Suprapubic skin (tissue), 4 donors: ENCODE measurements at regions not wholly inside any gene's neighbourhood (a gene's known extent, or its start where the extent isn't known, plus 50 kb on each side); places are given as distances from the start of the nearest gene placed in this dataset.

Experiments
- POLR2A ChIP-seq, 2 donors: fragments of 450-650 bp; IDR thresholded peaks; one replicate each; pipeline ENCODE4 v1.6.1; 2017; ENCODE audit warnings: antibody characterized with exemption in 2 of 2, mild to moderate bottlenecking in 2 of 2, moderate library complexity in 2 of 2
- POLR2AphosphoS5 ChIP-seq, 3 donors: sonication (generic); formaldehyde crosslinking; IDR thresholded peaks; one replicate each; pipeline ENCODE4 v1.6.1; 2017; ENCODE audit warnings: antibody characterized with exemption in 3 of 3
- TF ChIP-seq, protein P1 (sequence below), 2 donors: fragments of 200-600 bp in 1 of 2; fragments of 450-650 bp in 1 of 2; sonication (generic) in 1 of 2; IDR thresholded peaks; one replicate each; pipeline ENCODE4 v1.5.1; 2016 to 2019; ENCODE audit warnings: antibody characterized with exemption in 2 of 2, mild to moderate bottlenecking in 1 of 2, moderate library complexity in 1 of 2

DNA sequence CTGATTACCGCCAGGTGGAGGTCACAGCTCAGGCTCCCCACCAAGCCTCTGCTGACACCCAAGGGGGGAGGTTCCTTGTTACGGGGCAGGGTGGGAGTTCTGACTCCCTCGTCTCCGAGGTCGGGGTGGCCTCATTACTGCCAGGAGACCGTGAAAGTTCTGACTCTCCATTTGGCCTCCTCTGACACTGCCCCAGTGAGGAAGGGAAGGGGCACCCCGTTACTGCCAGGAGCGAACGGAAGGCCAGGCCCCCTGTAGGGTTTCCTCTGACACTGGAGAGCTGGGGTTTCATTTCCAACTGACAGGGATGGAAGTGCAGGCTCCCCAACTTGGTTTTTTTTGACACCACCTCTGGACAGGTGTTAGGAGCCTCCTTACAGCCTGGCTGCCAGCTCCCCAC lies 138.1 kb upstream of the EEPD1 start:
- TF ChIP-seq, protein P1, sequence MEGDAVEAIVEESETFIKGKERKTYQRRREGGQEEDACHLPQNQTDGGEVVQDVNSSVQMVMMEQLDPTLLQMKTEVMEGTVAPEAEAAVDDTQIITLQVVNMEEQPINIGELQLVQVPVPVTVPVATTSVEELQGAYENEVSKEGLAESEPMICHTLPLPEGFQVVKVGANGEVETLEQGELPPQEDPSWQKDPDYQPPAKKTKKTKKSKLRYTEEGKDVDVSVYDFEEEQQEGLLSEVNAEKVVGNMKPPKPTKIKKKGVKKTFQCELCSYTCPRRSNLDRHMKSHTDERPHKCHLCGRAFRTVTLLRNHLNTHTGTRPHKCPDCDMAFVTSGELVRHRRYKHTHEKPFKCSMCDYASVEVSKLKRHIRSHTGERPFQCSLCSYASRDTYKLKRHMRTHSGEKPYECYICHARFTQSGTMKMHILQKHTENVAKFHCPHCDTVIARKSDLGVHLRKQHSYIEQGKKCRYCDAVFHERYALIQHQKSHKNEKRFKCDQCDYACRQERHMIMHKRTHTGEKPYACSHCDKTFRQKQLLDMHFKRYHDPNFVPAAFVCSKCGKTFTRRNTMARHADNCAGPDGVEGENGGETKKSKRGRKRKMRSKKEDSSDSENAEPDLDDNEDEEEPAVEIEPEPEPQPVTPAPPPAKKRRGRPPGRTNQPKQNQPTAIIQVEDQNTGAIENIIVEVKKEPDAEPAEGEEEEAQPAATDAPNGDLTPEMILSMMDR (IDR thresholded peaks at IDR 0.05), result no peak
- TF ChIP-seq POLR2A (IDR thresholded peaks at IDR 0.05), result no peak
- TF ChIP-seq POLR2AphosphoS5 (IDR thresholded peaks at IDR 0.05), result no peak
